Coronary artery (tissue), 2 donors: ENCODE measurements at regions not wholly inside any gene's neighbourhood (a gene's known extent, or its start where the extent isn't known, plus 50 kb on each side); places are given as distances from the start of the nearest gene placed in this dataset.

Source experiments
- DNase-seq: peaks from one replicate; pipeline ENCODE4 v3.0.0-alpha.2; 2017; ENCODE audit warnings: low spot score
- H3K27ac ChIP-seq, 2 donors: fragments of 200-600 bp; sonication (generic); one replicate each; pipeline ENCODE4 v1.5.1; 2016 to 2019
- H3K4me3 ChIP-seq: fragments of 200-600 bp; sonication (generic); 2 replicates; pipeline ENCODE4 v1.5.1; 2016; ENCODE audit warnings: mild to moderate bottlenecking, moderate library complexity
- TF ChIP-seq, protein P1 (sequence below): fragments of 200-600 bp; sonication (generic); IDR thresholded peaks from one replicate; pipeline ENCODE4 v1.5.1; 2019; ENCODE audit warnings: antibody characterized with exemption

DNA sequence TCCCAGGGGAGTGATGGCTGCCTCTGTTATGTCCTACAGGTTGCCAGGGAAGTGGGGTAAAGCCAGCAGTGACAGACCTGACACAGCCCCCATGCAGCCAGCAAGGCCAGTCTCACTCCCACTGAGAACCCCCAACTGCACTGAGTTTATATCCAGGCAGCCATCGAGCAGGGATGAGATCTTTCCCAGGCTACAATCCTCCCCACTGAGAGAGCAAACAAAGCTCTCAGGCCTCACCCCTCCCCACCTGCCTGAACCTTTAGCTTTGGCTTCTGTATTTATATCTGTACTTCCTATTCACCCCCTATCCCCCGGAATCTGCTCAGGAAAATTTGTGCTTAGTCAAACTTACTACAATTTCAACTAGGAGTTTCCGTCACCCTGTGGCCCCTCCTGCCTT is 284.1 kb downstream of the FAM170A start:
- TF ChIP-seq, protein P1, sequence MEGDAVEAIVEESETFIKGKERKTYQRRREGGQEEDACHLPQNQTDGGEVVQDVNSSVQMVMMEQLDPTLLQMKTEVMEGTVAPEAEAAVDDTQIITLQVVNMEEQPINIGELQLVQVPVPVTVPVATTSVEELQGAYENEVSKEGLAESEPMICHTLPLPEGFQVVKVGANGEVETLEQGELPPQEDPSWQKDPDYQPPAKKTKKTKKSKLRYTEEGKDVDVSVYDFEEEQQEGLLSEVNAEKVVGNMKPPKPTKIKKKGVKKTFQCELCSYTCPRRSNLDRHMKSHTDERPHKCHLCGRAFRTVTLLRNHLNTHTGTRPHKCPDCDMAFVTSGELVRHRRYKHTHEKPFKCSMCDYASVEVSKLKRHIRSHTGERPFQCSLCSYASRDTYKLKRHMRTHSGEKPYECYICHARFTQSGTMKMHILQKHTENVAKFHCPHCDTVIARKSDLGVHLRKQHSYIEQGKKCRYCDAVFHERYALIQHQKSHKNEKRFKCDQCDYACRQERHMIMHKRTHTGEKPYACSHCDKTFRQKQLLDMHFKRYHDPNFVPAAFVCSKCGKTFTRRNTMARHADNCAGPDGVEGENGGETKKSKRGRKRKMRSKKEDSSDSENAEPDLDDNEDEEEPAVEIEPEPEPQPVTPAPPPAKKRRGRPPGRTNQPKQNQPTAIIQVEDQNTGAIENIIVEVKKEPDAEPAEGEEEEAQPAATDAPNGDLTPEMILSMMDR: no peak
- no peak for DNase-seq
- no peak overlapping the region for H3K27ac ChIP-seq
- H3K4me3 ChIP-seq: no peak overlapping the region

DNA sequence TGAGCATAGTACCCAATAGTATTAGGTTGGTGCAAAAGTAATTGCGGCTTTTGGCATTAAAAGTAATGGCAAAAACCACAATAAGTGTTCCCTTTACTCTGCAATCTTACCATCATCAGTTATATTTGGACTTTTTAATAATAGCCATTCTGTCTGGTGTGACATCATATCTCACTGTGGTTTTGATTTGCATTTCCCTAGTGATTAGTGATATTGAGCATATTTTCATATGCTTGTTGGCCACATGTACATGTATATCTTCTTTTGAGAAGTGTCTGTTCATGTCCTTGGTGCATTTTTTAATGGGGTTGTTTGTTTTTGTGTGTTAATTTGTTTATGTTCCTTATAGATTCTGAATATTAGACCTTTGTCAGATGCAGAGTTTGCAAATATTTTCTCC is 289.9 kb downstream of the FAM170A start:
- H3K4me3 ChIP-seq: no peak overlapping the region
- TF ChIP-seq, protein P1: no peak
- H3K27ac ChIP-seq: no peak overlapping the region
- DNase-seq: no peak

DNA sequence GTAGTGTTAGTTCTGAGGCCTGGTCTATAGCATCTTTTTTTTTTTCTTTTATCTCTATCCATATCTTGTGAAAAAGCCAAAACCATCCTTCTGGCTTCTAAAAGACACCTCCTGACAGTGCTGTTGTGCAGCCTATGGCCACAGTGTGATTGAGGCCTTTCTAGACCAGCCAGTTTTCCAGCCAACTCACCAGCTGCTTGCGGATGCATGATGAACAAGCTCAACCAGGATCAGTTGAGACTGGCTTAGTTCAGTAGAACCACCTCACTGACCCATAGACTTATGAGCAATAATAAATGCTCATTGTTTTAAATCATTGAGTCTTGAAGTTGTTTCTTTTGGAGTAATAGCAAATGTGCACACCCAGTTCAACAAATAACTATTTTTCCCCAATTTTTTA is 296.9 kb downstream of the FAM170A start:
- Histone ChIP-seq H3K27ac (no peak overlapping the region), H3K4me3 (no peak overlapping the region)
- no peak for DNase-seq
- TF ChIP-seq, protein P1: no peak

DNA sequence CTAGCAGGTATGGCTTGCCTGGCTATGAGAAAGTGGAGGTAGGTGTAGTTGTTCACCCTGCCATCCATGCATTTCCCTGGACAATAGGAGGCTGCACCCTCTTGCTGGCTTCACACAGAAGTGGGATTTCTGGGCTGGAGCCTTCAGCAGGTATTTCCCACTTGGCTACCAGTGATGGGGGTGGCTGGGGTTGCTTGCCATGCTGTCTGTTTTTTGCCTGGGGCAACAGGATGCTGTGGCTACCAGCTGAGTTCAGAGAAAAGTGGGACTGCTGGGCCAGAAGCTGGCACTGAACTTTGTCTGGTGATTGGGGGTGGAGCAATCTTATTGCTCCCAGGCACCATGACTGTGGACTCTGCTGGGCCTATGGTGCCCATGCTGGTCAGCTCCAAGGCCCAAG is 299.6 kb downstream of the FAM170A start:
- no peak overlapping the region for H3K27ac ChIP-seq
- DNase-seq: no peak
- TF ChIP-seq, protein P1: no peak
- H3K4me3 ChIP-seq: no peak overlapping the region

DNA sequence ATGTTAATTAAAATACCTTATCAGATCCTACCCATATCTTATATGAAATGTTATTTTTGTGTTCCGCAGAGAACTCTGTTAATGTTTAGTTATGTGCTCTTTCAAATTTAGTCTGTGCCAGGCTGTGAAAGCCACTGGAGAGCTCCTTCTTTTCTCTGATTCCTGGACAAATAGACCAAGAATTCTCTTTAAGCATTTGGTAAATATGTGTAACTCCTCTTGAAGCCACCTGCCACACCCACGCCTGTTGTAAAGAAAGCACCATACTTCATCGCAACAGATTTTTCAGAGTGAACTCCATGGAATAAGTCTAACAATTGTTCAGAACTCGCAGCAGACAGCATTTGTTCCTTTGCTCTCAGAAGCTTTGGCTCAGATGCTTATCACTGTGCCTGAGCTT is 301.1 kb downstream of the FAM170A start:
- Histone ChIP-seq H3K4me3 (no peak overlapping the region), H3K27ac (no peak overlapping the region)
- TF ChIP-seq, protein P1: no peak
- no peak for DNase-seq

DNA sequence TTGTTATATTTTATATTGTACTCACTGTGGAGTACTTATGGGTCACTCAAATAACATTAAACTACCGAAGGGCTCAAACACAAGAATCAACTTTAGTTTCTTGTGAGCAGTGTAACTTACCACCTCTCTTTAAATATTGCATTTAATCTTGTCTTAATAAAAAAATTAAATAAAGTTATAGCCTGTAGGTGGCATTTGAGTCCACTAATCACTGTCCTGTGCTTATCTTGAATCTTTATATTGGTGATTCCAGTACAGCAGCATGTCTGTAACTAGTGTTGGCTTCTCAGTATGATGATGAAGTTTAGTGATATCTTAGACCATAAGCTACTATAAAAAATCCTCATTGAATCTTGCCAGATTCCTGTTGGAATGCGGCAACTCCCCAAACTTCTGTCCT is 313.8 kb downstream of the FAM170A start:
- TF ChIP-seq, protein P1: peak; percentile 20
- Histone ChIP-seq H3K4me3 (no peak overlapping the region), H3K27ac (no peak overlapping the region)
- DNase-seq: no peak

DNA sequence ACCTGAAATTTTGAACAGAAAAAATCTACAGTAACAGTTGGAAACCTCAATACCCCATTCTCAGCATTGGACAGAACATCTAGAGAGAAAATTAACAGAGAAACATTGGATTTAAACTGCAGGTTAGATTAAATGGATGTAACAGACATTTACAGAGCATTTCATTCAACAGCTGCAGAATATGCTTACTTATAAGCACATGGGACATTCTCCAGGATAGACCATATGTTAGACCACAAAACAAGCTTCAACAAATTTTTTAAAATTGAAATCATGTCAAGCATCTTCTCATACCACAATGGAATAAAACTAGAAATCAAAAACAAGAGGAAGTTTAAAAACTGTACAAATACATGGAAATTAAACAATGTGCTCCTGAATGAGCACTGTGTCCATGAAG is 316.3 kb downstream of the FAM170A start:
- TF ChIP-seq, protein P1: no peak
- DNase-seq: no peak
- Histone ChIP-seq H3K27ac (no peak overlapping the region), H3K4me3 (no peak overlapping the region)
